ENCODE measurements at regions not wholly inside any gene's neighbourhood (a gene's known extent, or its start where the extent isn't known, plus 50 kb on each side); places are given as distances from the start of the nearest gene placed in this dataset.

- no peak for DNase-seq (ENCODE audit: low read depth)
These were observed 1786.4 kb upstream of the WWC1 start for GRCh38 chr5:166505067-166505466.

GRCh38 chr5:166505544-166505943 lies 1785.9 kb upstream of the WWC1 start:
- DNase-seq (ENCODE audit: low read depth), result no peak

- no peak for DNase-seq (ENCODE audit: low read depth)
These were observed 1783.5 kb upstream of the WWC1 start for GRCh38 chr5:166507810-166508425.

GRCh38 chr5:166509085-166509484 lies 1782.4 kb upstream of the WWC1 start:
- no peak for DNase-seq (ENCODE audit: low read depth)

- DNase-seq (ENCODE audit: low read depth), result no peak
These were observed 1773.5 kb upstream of the WWC1 start for GRCh38 chr5:166517976-166518375.

- DNase-seq (ENCODE audit: low read depth), result no peak
These were observed 1768.2 kb upstream of the WWC1 start for GRCh38 chr5:166523206-166523605.

- no peak for DNase-seq (ENCODE audit: low read depth)
These were observed 1762.2 kb upstream of the WWC1 start for GRCh38 chr5:166529200-166529599.

GRCh38 chr5:166532456-166533220 lies 1758.8 kb upstream of the WWC1 start:
- DNase-seq (ENCODE audit: low read depth), result no peak

GRCh38 chr5:166535641-166536040 lies 1755.8 kb upstream of the WWC1 start:
- DNase-seq (ENCODE audit: low read depth), result no peak

GRCh38 chr5:166540156-166540555 lies 1751.3 kb upstream of the WWC1 start:
- no peak for DNase-seq (ENCODE audit: low read depth)

- DNase-seq (ENCODE audit: low read depth), result no peak
These were observed 1740.1 kb upstream of the WWC1 start for GRCh38 chr5:166551384-166551783.

GRCh38 chr5:166553778-166554177 lies 1737.7 kb upstream of the WWC1 start:
- DNase-seq (ENCODE audit: low read depth), result no peak

GRCh38 chr5:166561759-166562158 lies 1729.7 kb upstream of the WWC1 start:
- no peak for DNase-seq (ENCODE audit: low read depth)

GRCh38 chr5:166562246-166562645 lies 1729.2 kb upstream of the WWC1 start:
- DNase-seq (ENCODE audit: low read depth), result no peak

GRCh38 chr5:166566725-166567124 lies 1724.7 kb upstream of the WWC1 start:
- DNase-seq (ENCODE audit: low read depth), result no peak

- no peak for DNase-seq (ENCODE audit: low read depth)
These were observed 1720.6 kb upstream of the WWC1 start for GRCh38 chr5:166570865-166571264.

- DNase-seq (ENCODE audit: low read depth), result no peak
These were observed 1719.8 kb upstream of the WWC1 start for GRCh38 chr5:166571668-166572067.

GRCh38 chr5:166576323-166576722 lies 1715.1 kb upstream of the WWC1 start:
- no peak for DNase-seq (ENCODE audit: low read depth)

- DNase-seq (ENCODE audit: low read depth), result no peak
These were observed 1709.6 kb upstream of the WWC1 start for GRCh38 chr5:166581826-166582225.

- DNase-seq (ENCODE audit: low read depth), result no peak
These were observed 1709.0 kb upstream of the WWC1 start for GRCh38 chr5:166582416-166582815.

- DNase-seq (ENCODE audit: low read depth), result no peak
These were observed 1696.9 kb upstream of the WWC1 start for GRCh38 chr5:166594567-166594966.

- no peak for DNase-seq (ENCODE audit: low read depth)
These were observed 1696.0 kb upstream of the WWC1 start for GRCh38 chr5:166595274-166595951.

- DNase-seq (ENCODE audit: low read depth), result no peak
These were observed 1695.4 kb upstream of the WWC1 start for GRCh38 chr5:166596043-166596442.
